ENCODE measurements at regions not wholly inside any gene's neighbourhood (a gene's known extent, or its start where the extent isn't known, plus 50 kb on each side); places are given as distances from the start of the nearest gene placed in this dataset.

DNA sequence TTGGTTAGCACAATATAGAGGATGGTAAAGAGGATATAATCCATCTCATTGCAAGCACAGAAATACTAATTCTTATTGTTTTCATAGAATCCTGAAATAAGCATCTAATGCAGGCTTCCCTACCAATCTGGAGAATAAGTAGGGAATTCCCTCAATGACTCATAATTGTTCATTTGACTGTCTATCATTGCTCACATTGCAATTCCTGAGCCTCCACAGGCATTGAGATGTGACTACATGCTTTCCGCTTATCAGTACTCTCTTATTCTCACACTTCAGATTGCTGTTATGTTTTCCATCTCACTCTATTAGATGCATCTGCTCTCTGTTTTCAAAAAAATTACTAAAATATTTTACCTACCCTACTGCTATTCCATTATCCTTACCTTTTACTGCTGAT is 216.2 kb upstream of the PRSS16 start:
- CTCF ChIA-PET = no interaction called here
- Histone ChIP-seq H3K27ac (ENCODE audit: low read length) (no peak overlapping the region), H3K9me3 (ENCODE audit: control insufficient read depth, insufficient read depth, low read depth, low read length) (no peaks in the 10 kb centered on the region), H3K27me3 (ENCODE audit: control insufficient read depth, insufficient read depth, low read length) (no peaks in the 10 kb centered on the region; the same call in 1 of the 2 replicates), H3K4me3 (ENCODE audit: low read depth in 2 of 2, low read length in 2 of 2) (no peak overlapping the region), H3K4me1 (ENCODE audit: control insufficient read depth, insufficient read depth, low read length) (no peaks in the 10 kb centered on the region), H3K36me3 (ENCODE audit: control insufficient read depth, insufficient read depth, low read length) (no peaks in the 10 kb centered on the region)
- ATAC-seq = peak; percentile 72
- no peak for TF ChIP-seq SIN3A (IDR thresholded peaks at IDR 0.05; ENCODE audit: borderline replicate concordance, insufficient read depth, low read depth, low read length)
- TF ChIP-seq, protein P1, sequence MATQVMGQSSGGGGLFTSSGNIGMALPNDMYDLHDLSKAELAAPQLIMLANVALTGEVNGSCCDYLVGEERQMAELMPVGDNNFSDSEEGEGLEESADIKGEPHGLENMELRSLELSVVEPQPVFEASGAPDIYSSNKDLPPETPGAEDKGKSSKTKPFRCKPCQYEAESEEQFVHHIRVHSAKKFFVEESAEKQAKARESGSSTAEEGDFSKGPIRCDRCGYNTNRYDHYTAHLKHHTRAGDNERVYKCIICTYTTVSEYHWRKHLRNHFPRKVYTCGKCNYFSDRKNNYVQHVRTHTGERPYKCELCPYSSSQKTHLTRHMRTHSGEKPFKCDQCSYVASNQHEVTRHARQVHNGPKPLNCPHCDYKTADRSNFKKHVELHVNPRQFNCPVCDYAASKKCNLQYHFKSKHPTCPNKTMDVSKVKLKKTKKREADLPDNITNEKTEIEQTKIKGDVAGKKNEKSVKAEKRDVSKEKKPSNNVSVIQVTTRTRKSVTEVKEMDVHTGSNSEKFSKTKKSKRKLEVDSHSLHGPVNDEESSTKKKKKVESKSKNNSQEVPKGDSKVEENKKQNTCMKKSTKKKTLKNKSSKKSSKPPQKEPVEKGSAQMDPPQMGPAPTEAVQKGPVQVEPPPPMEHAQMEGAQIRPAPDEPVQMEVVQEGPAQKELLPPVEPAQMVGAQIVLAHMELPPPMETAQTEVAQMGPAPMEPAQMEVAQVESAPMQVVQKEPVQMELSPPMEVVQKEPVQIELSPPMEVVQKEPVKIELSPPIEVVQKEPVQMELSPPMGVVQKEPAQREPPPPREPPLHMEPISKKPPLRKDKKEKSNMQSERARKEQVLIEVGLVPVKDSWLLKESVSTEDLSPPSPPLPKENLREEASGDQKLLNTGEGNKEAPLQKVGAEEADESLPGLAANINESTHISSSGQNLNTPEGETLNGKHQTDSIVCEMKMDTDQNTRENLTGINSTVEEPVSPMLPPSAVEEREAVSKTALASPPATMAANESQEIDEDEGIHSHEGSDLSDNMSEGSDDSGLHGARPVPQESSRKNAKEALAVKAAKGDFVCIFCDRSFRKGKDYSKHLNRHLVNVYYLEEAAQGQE (IDR thresholded peaks at IDR 0.05; ENCODE audit: insufficient read depth in 1 of 2, low read depth in 2 of 2, low read length in 1 of 2) = no peak
- TF ChIP-seq POLR2AphosphoS5 (IDR thresholded peaks at IDR 0.05; ENCODE audit: low read depth, low read length) = no peak
- TF ChIP-seq, protein P2, sequence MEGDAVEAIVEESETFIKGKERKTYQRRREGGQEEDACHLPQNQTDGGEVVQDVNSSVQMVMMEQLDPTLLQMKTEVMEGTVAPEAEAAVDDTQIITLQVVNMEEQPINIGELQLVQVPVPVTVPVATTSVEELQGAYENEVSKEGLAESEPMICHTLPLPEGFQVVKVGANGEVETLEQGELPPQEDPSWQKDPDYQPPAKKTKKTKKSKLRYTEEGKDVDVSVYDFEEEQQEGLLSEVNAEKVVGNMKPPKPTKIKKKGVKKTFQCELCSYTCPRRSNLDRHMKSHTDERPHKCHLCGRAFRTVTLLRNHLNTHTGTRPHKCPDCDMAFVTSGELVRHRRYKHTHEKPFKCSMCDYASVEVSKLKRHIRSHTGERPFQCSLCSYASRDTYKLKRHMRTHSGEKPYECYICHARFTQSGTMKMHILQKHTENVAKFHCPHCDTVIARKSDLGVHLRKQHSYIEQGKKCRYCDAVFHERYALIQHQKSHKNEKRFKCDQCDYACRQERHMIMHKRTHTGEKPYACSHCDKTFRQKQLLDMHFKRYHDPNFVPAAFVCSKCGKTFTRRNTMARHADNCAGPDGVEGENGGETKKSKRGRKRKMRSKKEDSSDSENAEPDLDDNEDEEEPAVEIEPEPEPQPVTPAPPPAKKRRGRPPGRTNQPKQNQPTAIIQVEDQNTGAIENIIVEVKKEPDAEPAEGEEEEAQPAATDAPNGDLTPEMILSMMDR (IDR thresholded peaks at IDR 0.05) = no peak
- no peak for TF ChIP-seq TCF7L2 (IDR thresholded peaks at IDR 0.05; ENCODE audit: low read depth, low read length)
- in situ Hi-C loops (cut with HindIII; ENCODE audit: low pct_unique_long_range_greater_than_20kb, low sequenced_read_pairs) (no loop called here), intact Hi-C loops (cut with micrococcal nuclease; ENCODE audit: unreplicated experiment) (no loop called here)
- POLR2A ChIA-PET = no interaction called here
- BruUV-seq (replicated peaks) = no TSS peak
- no peak for DNase-seq (ENCODE audit: low read depth, low spot score)

- TF ChIP-seq, protein P1 (IDR thresholded peaks at IDR 0.05; ENCODE audit: insufficient read depth in 1 of 2, low read depth in 2 of 2, low read length in 1 of 2) = no peak
- no peak for TF ChIP-seq SIN3A (IDR thresholded peaks at IDR 0.05; ENCODE audit: borderline replicate concordance, insufficient read depth, low read depth, low read length)
- ChIA-PET POLR2A (no interaction called here), CTCF (no interaction called here)
- H3K36me3 ChIP-seq (ENCODE audit: control insufficient read depth, insufficient read depth, low read length) = no peaks in the 10 kb centered on the region
- intact Hi-C loops (cut with micrococcal nuclease; ENCODE audit: unreplicated experiment) (no loop called here), in situ Hi-C loops (cut with HindIII; ENCODE audit: low pct_unique_long_range_greater_than_20kb, low sequenced_read_pairs) (no loop called here)
- H3K27ac ChIP-seq (ENCODE audit: low read length) = no peak overlapping the region
- H3K27me3 ChIP-seq (ENCODE audit: control insufficient read depth, insufficient read depth, low read length) = no peaks in the 10 kb centered on the region; the same call in 1 of the 2 replicates
- H3K4me3 ChIP-seq (ENCODE audit: low read depth in 2 of 2, low read length in 2 of 2) = no peak overlapping the region
- H3K9me3 ChIP-seq (ENCODE audit: control insufficient read depth, insufficient read depth, low read depth, low read length) = no peaks in the 10 kb centered on the region
- DNase-seq (ENCODE audit: low read depth, low spot score) = no peak
- no TSS peak for BruUV-seq (replicated peaks)
- H3K4me1 ChIP-seq (ENCODE audit: control insufficient read depth, insufficient read depth, low read length) = no peaks in the 10 kb centered on the region
- ATAC-seq = no peak
Measured at GRCh38 chr6:27038498-27038897, 209.0 kb upstream of the PRSS16 start.

All from Panc1 (cell line).